Hepatocyte (in vitro differentiated cells): ENCODE measurements at regions not wholly inside any gene's neighbourhood (a gene's known extent, or its start where the extent isn't known, plus 50 kb on each side); places are given as distances from the start of the nearest gene placed in this dataset.
"Not testable (repeated sequence)": the region's sequence is repeated elsewhere in the genome, so short reads cannot be mapped to it uniquely, and the experiment has no call there.

Experiments
- CTCF ChIP-seq: fragments of 200-600 bp; sonication (generic); IDR thresholded peaks from 2 replicates; pipeline ENCODE4 v1.5.1; 2016; ENCODE audit warnings: antibody characterized with exemption, mild to moderate bottlenecking; ENCODE audit not compliant: poor library complexity
- EZH2 ChIP-seq: fragments of 200-600 bp; sonication (generic); IDR thresholded peaks from 2 replicates; pipeline ENCODE4 v1.6.1; 2016; ENCODE audit warnings: antibody characterized with exemption, mild to moderate bottlenecking, borderline replicate concordance

DNA sequence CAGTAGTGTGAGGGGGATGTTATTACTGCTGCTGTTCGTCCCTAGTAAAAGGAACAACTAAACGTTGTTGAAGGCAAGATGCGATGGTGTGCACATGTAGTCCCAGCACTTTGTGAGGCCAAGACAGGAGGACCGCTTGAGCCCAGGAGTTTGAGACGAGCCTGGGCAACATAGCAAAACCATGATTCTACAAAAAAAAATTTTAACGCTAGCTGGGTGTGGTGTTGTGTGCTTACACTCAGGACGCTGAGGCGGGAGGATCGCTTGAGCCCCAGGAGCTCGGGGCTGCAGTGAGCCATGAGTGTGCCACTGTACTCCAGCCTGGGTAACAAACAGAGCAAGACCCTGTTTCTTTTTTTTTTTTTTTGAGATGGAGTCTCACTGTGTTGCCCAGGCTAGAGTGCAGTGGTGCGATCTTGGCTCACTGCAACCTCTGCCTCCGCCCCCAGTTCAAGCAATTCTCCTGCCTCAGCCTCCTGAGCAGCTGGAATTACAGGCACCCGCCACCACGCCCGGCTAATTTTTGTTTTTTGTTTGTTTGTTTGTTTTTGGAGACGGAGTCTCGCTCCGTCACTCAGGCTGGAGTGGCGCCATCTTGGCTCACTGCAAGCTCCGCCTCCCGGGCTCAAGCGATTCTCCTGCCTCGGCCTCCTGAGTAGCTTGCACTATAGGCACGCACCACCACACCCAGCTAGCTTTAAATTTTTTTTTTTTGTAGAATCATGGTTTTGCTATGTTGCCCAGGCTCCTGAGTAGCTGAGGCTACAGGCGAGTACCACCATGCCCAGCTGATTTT lies 87.3 kb downstream of the MYL12B start:
- not testable (repeated sequence) for TF ChIP-seq CTCF, EZH2
